ENCODE measurements at regions not wholly inside any gene's neighbourhood (a gene's known extent, or its start where the extent isn't known, plus 50 kb on each side); places are given as distances from the start of the nearest gene placed in this dataset.
A peak's percentile ranks its signal among the peaks of the same experiment; 100 is the strongest.

DNA sequence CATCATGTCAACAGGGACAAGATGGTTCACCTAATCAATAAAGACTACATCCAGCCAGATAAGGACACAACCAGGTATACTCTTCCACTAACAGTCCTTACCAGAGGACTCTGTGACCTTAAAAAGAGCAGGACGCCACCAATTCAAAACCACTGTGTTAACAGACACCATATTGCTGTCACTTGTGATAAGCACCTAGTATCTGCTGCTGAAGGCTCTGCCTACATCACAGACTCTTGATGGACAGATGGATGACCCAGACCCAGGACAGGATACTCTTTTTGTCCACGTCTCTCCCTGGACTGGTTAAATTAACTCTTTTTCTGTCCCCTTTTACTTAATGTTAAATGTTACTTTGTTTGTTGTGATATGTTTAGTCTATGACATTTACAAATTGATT lies 586.2 kb upstream of the AGA start:
- intact Hi-C loops (cut with DNase I; ENCODE audit: low total_unique reads): no loop called here
- Histone ChIP-seq H3K4me1 (no peaks in the 10 kb centered on the region), H3K4me3 (no peak overlapping the region), H3K36me3 (ENCODE audit: low read depth, missing control alignments) (no peaks in the 10 kb centered on the region), H3K27ac (no peak overlapping the region), H3K27me3 (no peaks in the 10 kb centered on the region), H3K9me3 (no peaks in the 10 kb centered on the region)
- WGBS, 2 donors: 67 to 81% methylated on average over 2 of the region's 2 CpGs
- DNase-seq: no peak
- TF ChIP-seq POLR2A (IDR thresholded peaks at IDR 0.05): no peak
- TF ChIP-seq, protein P1, sequence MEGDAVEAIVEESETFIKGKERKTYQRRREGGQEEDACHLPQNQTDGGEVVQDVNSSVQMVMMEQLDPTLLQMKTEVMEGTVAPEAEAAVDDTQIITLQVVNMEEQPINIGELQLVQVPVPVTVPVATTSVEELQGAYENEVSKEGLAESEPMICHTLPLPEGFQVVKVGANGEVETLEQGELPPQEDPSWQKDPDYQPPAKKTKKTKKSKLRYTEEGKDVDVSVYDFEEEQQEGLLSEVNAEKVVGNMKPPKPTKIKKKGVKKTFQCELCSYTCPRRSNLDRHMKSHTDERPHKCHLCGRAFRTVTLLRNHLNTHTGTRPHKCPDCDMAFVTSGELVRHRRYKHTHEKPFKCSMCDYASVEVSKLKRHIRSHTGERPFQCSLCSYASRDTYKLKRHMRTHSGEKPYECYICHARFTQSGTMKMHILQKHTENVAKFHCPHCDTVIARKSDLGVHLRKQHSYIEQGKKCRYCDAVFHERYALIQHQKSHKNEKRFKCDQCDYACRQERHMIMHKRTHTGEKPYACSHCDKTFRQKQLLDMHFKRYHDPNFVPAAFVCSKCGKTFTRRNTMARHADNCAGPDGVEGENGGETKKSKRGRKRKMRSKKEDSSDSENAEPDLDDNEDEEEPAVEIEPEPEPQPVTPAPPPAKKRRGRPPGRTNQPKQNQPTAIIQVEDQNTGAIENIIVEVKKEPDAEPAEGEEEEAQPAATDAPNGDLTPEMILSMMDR (IDR thresholded peaks at IDR 0.05): no peak

DNA sequence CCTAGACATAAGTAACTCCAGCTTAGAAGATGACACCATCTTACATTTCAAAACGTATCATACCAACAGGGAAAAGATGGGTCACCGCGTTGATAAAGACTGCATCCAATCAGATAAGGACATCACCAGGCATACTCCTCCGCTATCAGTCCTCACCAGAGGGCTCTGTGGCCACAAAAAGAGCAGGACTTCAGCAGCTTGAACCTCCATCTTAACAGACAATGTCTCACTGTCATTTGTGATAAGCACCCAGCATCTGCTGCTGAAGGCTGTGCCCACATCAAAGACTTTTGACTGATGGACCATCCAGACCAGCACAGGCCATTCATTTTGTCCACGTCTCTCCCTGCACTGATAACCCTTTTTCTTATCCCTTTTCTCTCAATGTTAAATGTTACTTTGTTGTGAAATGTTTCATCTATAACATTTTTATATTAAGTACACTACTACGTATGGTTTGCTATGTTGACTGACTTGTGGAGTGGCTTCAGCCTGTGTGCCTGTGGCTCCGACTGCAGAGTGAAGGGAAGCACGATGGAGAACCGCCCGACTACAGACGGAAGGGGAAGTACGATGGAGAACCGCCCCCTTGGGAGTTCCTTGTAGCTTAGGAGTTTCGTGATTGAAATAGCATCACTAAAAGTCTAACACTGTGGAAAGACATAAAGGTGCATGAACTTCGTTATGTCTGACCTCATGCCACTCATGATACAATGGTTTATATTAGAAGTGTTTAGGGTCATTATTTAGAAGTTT lies 595.4 kb upstream of the AGA start:
- intact Hi-C loops (cut with DNase I; ENCODE audit: low total_unique reads): no loop called here
- WGBS, 2 donors: 59 to 69% methylated on average over 15 of the region's 15 CpGs
- H3K27ac ChIP-seq: no peak overlapping the region
- no peaks in the 10 kb centered on the region for H3K27me3 ChIP-seq
- no peaks in the 10 kb centered on the region for H3K9me3 ChIP-seq
- no peak for TF ChIP-seq POLR2A (IDR thresholded peaks at IDR 0.05)
- TF ChIP-seq, protein P1 (IDR thresholded peaks at IDR 0.05): no peak
- peak overlapping the region in 1 of 2 donors; percentile 27 for H3K4me3 ChIP-seq
- peak; percentile 32 for DNase-seq
- H3K4me1 ChIP-seq: no peaks in the 10 kb centered on the region
- H3K36me3 ChIP-seq (ENCODE audit: low read depth, missing control alignments): no peaks in the 10 kb centered on the region

DNA sequence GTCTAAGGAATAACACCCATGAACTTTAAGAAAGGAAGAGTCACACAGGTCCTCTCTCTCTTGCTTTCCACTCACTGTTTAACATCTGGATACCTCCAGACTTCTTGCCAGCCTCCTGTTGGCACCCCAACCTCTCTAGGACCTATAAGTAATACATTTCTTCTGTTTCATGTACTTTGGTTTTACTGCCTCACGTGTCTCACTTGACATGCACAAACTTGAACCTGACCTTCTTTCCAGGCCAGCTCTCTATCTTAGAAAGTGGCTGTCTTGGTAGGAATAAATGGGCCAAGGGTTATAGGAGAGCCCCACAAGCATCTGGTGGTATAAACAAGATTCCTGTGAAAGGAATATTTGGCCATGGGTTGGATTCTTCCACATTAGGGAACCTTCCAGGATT lies 614.8 kb upstream of the AGA start:
- Histone ChIP-seq H3K9me3 (no peaks in the 10 kb centered on the region), H3K4me3 (no peak overlapping the region), H3K36me3 (ENCODE audit: low read depth, missing control alignments) (no peaks in the 10 kb centered on the region), H3K27ac (no peak overlapping the region), H3K4me1 (no peaks in the 10 kb centered on the region), H3K27me3 (no peaks in the 10 kb centered on the region)
- no peak for TF ChIP-seq POLR2A (IDR thresholded peaks at IDR 0.05)
- TF ChIP-seq, protein P1 (IDR thresholded peaks at IDR 0.05): no peak
- intact Hi-C loops (cut with DNase I; ENCODE audit: low total_unique reads): no loop called here
- WGBS, 2 donors: 57 to 67% methylated on average over 1 of the region's 1 CpG
- DNase-seq: no peak

DNA sequence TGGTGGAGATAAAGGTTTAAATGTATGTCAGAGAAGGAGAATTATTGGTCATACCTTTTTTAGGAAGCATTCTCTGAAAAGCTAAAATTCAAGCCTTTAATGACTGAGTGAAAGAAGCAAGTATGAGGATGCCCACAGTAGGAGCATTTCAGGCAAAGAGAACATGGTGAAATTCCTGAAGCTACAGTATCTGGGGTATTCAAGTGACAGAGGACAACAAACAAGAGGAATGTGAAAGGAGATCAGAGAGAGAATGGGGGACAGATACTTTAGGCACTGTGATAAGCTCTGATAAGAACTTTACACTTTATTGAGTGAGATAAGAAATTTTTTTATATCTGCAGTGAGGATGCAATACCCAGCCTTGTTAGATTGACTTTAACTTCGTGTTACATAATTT lies 621.3 kb upstream of the AGA start:
- Histone ChIP-seq H3K27ac (no peak overlapping the region), H3K36me3 (ENCODE audit: low read depth, missing control alignments) (no peaks in the 10 kb centered on the region), H3K9me3 (no peaks in the 10 kb centered on the region), H3K4me3 (no peak overlapping the region), H3K27me3 (no peaks in the 10 kb centered on the region), H3K4me1 (no peaks in the 10 kb centered on the region)
- TF ChIP-seq, protein P1 (IDR thresholded peaks at IDR 0.05): no peak
- TF ChIP-seq POLR2A (IDR thresholded peaks at IDR 0.05): no peak
- 39 to 66% methylated on average over 1 of the region's 1 CpG for WGBS, 2 donors
- intact Hi-C loops (cut with DNase I; ENCODE audit: low total_unique reads): no loop called here
- DNase-seq: no peak

DNA sequence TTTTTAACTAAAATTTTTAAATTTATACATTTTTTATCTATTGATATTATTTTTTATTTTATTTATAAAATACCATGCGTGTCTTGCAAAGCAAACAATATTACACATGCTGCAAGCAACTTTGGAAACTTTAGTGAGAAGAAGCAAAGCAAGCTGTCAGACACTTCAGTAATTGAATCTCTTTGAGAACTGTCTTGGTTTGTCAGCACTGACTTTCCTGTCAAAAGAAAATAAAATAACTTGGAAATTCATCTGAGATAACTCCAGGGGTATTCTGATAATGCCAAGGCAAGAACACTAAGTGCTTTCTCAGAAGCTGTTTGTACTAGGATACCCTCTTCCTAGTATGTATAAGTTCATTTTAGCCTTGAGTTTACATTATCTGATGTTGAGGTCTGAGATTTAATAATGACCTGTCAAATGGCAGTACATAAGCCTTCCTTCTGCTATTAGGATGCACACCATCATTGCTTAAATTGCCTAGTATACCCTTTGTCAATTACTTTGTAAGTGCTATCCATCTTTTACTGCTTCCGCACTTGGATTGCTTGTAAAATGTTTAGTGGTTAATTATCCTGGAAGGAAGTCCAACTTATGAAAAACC lies 624.2 kb upstream of the AGA start:
- Histone ChIP-seq H3K4me1 (no peaks in the 10 kb centered on the region), H3K9me3 (no peaks in the 10 kb centered on the region), H3K27me3 (no peaks in the 10 kb centered on the region), H3K36me3 (ENCODE audit: low read depth, missing control alignments) (no peaks in the 10 kb centered on the region), H3K27ac (no peak overlapping the region), H3K4me3 (no peak overlapping the region)
- 93 to 96% methylated on average over 2 of the region's 2 CpGs for WGBS, 2 donors
- TF ChIP-seq, protein P1 (IDR thresholded peaks at IDR 0.05): no peak
- no peak for TF ChIP-seq POLR2A (IDR thresholded peaks at IDR 0.05)
- intact Hi-C loops (cut with DNase I; ENCODE audit: low total_unique reads): no loop called here
- no peak for DNase-seq
